ENCODE measurements at regions not wholly inside any gene's neighbourhood (a gene's known extent, or its start where the extent isn't known, plus 50 kb on each side); places are given as distances from the start of the nearest gene placed in this dataset.

DNA sequence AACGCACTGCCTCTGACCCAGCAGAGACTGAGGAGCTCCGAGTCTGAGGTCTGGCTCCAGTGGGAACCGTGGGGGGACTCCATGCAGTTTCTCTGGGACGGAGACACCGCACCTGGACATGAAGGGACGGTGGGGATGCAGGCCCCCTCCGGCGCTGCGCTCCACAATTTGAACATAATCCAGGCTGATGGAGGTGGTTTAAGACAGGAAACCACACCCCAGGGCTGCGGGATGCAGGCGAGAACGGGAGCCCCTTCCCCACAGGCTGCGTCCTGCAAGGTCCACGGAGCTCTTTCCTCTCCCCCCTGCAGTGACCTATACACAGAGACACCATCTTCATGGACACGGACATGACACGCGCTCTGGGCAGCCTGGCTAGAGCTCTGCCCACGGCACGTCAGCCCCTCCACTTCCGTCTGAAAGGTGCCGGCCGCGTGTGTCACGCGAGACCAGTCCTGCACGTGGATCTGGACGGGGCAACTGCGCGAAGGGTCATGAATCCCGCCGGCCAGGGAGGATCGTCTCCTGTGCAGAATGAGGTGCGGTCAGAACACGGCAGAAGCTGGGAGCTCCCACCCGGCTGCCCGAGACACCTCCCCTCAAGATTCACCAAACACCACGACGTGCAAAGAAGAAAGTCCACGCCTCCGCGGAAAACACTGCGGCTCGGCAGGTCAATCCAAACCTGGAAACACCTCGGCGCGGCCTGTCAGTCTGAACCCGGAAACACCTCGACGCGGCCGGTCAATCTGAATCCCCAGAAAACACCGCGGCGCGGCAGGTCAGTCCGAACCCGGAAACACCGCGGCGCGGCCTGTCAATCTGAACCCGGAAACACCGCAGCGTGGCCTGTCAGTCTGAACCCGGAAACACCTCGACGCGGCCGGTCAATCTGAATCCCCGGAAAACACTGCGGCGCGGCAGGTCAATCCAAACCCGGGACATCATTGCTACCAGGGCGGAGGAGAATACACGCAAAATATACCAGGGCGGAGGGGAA, 212.4 kb downstream of the BRD1 start:
- DNase-seq, result no peak
- H3K27ac Mint-ChIP-seq, result no peak overlapping the region
- H3K36me3 Mint-ChIP-seq (ENCODE audit: low read depth), result peaks cover 82% of the 10 kb centered on the region
- no peaks in the 10 kb centered on the region for H3K27me3 Mint-ChIP-seq
- no peaks in the 10 kb centered on the region for H3K4me1 Mint-ChIP-seq (ENCODE audit: low read depth)
- H3K4me3 Mint-ChIP-seq, result no peak overlapping the region
- peaks cover 7% of the 10 kb centered on the region for H3K9me3 Mint-ChIP-seq

GRCh38 chr22:49613511-49614270, 214.0 kb downstream of the BRD1 start:
- Mint-ChIP-seq H3K4me3 (no peak overlapping the region), H3K27ac (no peak overlapping the region), H3K9me3 (peaks cover 7% of the 10 kb centered on the region), H3K4me1 (ENCODE audit: low read depth) (no peaks in the 10 kb centered on the region), H3K27me3 (no peaks in the 10 kb centered on the region), H3K36me3 (ENCODE audit: low read depth) (peaks cover 84% of the 10 kb centered on the region)
- no peak for DNase-seq

- Mint-ChIP-seq H3K4me1 (ENCODE audit: low read depth) (no peaks in the 10 kb centered on the region), H3K27me3 (no peaks in the 10 kb centered on the region), H3K4me3 (no peak overlapping the region), H3K36me3 (ENCODE audit: low read depth) (peaks cover 84% of the 10 kb centered on the region), H3K9me3 (peaks cover 7% of the 10 kb centered on the region), H3K27ac (no peak overlapping the region)
- DNase-seq, result no peak
These were observed 214.6 kb downstream of the BRD1 start for GRCh38 chr22:49613108-49613507.

DNA sequence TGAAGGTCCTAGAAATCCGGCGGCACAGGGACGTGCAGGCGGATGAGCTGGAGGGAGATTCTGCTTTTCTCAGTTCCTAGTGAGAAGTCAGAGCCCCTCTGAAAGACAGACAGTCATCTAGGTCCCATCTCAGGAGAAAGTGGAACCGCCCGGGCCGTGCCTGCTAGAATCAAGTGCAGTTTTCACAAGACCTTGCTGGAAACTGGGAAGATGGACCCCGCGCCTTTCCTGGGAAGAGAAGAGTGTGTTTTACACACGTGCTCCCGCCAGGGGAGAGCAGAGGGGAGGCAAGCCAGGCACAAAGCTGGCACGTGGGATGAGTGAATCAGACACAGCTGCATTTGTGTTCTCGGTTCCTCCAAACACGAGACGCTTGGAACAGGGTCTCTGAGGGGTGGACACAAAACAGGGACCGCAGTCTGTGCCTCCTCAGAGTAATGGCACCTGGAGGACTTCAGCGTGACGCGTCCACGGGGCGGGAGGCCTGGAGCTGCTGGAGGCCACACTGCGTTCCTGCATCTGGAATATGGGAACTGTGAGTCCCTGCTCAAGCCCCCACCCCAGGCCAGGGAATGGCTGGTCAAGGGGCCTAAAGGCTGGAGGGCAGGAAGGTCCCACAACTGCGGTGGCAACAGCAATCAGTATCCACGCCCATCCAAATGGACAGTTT, 218.3 kb downstream of the BRD1 start:
- Mint-ChIP-seq H3K27me3 (no peaks in the 10 kb centered on the region), H3K36me3 (ENCODE audit: low read depth) (peaks cover 82% of the 10 kb centered on the region), H3K4me3 (no peak overlapping the region), H3K27ac (no peak overlapping the region), H3K4me1 (ENCODE audit: low read depth) (no peaks in the 10 kb centered on the region), H3K9me3 (peaks cover 20% of the 10 kb centered on the region)
- DNase-seq, result no peak

- Mint-ChIP-seq H3K27me3 (no peaks in the 10 kb centered on the region), H3K9me3 (peaks cover 21% of the 10 kb centered on the region), H3K4me3 (no peak overlapping the region), H3K27ac (no peak overlapping the region), H3K4me1 (ENCODE audit: low read depth) (peaks cover 3% of the 10 kb centered on the region), H3K36me3 (ENCODE audit: low read depth) (peaks cover 83% of the 10 kb centered on the region)
- DNase-seq, result no peak
These were observed 219.0 kb downstream of the BRD1 start for GRCh38 chr22:49608660-49609059.

DNA sequence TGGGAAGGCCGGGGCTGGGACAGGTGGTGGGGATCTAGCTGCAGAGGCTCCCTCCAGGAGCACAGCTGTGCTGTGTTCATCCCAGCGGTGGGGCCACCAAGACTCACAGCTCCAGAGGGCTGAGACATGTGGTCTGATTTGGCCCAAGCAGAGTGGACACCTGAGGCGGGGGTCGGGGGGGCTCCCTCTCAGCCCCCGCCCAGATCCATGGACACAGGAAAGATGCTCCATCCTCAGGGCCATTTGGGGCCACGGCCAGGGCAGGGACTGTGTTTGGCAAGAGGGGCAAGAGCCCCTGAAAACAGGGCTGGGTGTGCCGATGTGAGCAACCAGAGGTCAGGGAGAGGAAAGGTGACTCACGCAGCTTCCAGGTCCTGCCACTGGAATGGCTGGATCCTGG, 219.4 kb downstream of the BRD1 start:
- DNase-seq, result no peak
- Mint-ChIP-seq H3K27me3 (no peaks in the 10 kb centered on the region), H3K27ac (no peak overlapping the region), H3K36me3 (ENCODE audit: low read depth) (peaks cover 83% of the 10 kb centered on the region), H3K9me3 (peaks cover 18% of the 10 kb centered on the region), H3K4me1 (ENCODE audit: low read depth) (peaks cover 5% of the 10 kb centered on the region), H3K4me3 (no peak overlapping the region)

- Mint-ChIP-seq H3K27me3 (no peaks in the 10 kb centered on the region), H3K36me3 (ENCODE audit: low read depth) (peaks cover 83% of the 10 kb centered on the region), H3K4me3 (no peak overlapping the region), H3K9me3 (peaks cover 14% of the 10 kb centered on the region), H3K27ac (no peak overlapping the region), H3K4me1 (ENCODE audit: low read depth) (peaks cover 6% of the 10 kb centered on the region)
- DNase-seq, result no peak
These were observed 219.9 kb downstream of the BRD1 start for GRCh38 chr22:49607821-49608220.

- Mint-ChIP-seq H3K4me1 (ENCODE audit: low read depth) (peaks cover 12% of the 10 kb centered on the region), H3K27me3 (no peaks in the 10 kb centered on the region), H3K27ac (no peak overlapping the region), H3K9me3 (peaks cover 14% of the 10 kb centered on the region), H3K4me3 (no peak overlapping the region), H3K36me3 (ENCODE audit: low read depth) (peaks cover 83% of the 10 kb centered on the region)
- DNase-seq, result no peak
These were observed 220.9 kb downstream of the BRD1 start for GRCh38 chr22:49606562-49607290.

DNA sequence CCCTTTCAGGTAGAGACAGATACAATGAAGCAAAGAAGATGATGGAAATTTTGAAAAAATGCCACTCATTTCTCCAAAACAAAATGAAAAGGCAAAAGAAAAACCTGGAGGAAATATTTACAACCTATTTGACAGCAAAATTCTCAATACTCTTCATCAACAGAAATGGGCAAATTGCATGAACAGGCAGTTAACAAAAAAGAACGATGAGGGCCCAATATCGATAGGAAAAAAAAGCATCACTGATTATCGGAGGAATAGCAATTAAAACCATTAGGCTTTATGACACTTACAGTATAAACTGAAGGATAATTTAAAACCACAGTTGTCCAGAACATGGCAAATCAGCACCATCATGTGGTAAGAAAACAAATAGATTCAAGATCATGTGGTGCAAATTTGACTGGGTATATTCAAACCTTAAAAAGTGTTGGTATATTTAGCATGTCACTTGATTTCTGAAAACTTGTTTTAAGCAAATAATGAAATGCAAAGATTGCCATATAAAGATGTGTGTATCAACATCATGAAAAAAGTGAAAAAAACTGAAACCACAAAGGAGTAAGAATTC, 222.9 kb downstream of the BRD1 start:
- H3K27me3 Mint-ChIP-seq, result no peaks in the 10 kb centered on the region
- H3K4me3 Mint-ChIP-seq, result no peak overlapping the region
- H3K36me3 Mint-ChIP-seq (ENCODE audit: low read depth), result peaks cover 73% of the 10 kb centered on the region
- no peak for DNase-seq
- peaks cover 26% of the 10 kb centered on the region for H3K4me1 Mint-ChIP-seq (ENCODE audit: low read depth)
- peaks cover 14% of the 10 kb centered on the region for H3K9me3 Mint-ChIP-seq
- no peak overlapping the region for H3K27ac Mint-ChIP-seq

DNA sequence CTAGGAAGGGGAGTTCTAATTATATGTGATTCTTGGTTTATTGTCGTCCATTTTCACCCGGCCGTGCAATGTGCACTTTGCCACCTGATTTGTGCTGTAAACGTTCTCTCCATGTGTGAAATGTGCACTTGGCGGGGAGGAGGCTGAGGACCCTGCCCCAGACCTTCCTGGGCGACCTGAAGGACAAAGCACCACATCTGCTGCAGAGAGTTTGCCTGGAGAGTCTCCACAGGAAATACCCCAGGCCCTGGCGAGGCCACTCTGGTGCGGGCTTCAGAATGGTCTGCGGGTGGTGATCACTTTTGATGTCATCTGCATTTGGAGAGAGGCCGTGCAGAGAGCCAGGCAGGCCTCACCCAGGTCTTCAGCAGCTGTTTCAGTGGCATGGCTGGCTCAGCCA, 224.7 kb downstream of the BRD1 start:
- peaks cover 14% of the 10 kb centered on the region for H3K9me3 Mint-ChIP-seq
- no peak overlapping the region for H3K27ac Mint-ChIP-seq
- peaks cover 26% of the 10 kb centered on the region for H3K4me1 Mint-ChIP-seq (ENCODE audit: low read depth)
- DNase-seq, result no peak
- H3K27me3 Mint-ChIP-seq, result no peaks in the 10 kb centered on the region
- H3K4me3 Mint-ChIP-seq, result no peak overlapping the region
- H3K36me3 Mint-ChIP-seq (ENCODE audit: low read depth), result peaks cover 59% of the 10 kb centered on the region

GRCh38 chr22:49602481-49602880, 225.2 kb downstream of the BRD1 start:
- Mint-ChIP-seq H3K4me3 (no peak overlapping the region), H3K27me3 (no peaks in the 10 kb centered on the region), H3K27ac (no peak overlapping the region), H3K36me3 (ENCODE audit: low read depth) (peaks cover 54% of the 10 kb centered on the region), H3K4me1 (ENCODE audit: low read depth) (peaks cover 26% of the 10 kb centered on the region), H3K9me3 (peaks cover 14% of the 10 kb centered on the region)
- peak; percentile 20 for DNase-seq

- Mint-ChIP-seq H3K36me3 (ENCODE audit: low read depth) (peaks cover 47% of the 10 kb centered on the region), H3K9me3 (peaks cover 12% of the 10 kb centered on the region), H3K4me3 (no peak overlapping the region), H3K4me1 (ENCODE audit: low read depth) (peaks cover 26% of the 10 kb centered on the region), H3K27ac (no peak overlapping the region), H3K27me3 (no peaks in the 10 kb centered on the region)
- peak; percentile 29 for DNase-seq
These were observed 225.9 kb downstream of the BRD1 start for GRCh38 chr22:49601614-49602321.

DNA sequence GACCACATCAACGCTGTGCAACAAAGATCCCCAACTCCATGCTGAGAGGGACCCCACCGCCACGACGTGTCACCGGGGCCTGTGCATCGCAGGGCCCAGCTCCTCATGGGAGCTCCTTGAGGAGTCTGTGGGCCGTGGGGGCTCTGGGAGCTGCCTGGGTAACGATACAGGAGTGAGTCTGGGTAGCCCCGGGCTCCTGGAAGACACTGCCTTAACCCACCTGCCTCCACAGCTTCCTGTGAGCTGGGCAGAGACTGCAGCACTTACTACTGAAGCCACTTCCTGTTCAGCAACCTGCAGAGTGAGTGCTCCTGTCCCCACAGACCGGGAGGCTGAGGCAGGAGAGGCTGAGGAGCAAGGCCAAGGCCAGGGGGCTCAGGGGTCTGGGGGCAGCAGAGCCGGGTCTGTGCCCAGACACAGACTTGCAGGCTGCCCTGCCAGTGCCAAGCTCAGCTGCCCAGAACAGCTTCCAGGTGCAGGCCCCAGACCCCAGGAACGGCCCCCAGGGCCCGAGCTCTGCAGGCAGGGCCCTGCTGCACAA, 226.7 kb downstream of the BRD1 start:
- H3K36me3 Mint-ChIP-seq (ENCODE audit: low read depth), result peaks cover 43% of the 10 kb centered on the region
- no peak overlapping the region for H3K4me3 Mint-ChIP-seq
- peaks cover 12% of the 10 kb centered on the region for H3K9me3 Mint-ChIP-seq
- no peaks in the 10 kb centered on the region for H3K27me3 Mint-ChIP-seq
- no peak overlapping the region for H3K27ac Mint-ChIP-seq
- H3K4me1 Mint-ChIP-seq (ENCODE audit: low read depth), result peaks cover 26% of the 10 kb centered on the region
- DNase-seq, result peak; percentile 39

All from activated T-cell treated with anti-CD3 and anti-CD28 coated beads, Interleukin-2, amount 50 U/mL, for 24 hours (primary cell).